Lower lobe of right lung (tissue), 2 donors: ENCODE measurements at regions not wholly inside any gene's neighbourhood (a gene's known extent, or its start where the extent isn't known, plus 50 kb on each side); places are given as distances from the start of the nearest gene placed in this dataset.

Experiments
- ATAC-seq, 2 donors: fragments of 200-7000 bp; cut with Tn5 transposase; one replicate each; pipeline ENCODE4 v1.9.1; 2020 to 2022; ENCODE audit warnings: mild to moderate bottlenecking in 2 of 2, moderate library complexity in 2 of 2
- DNase-seq: peaks from one replicate; pipeline ENCODE4 v3.0.0-alpha.2; 2020
- H3K27ac ChIP-seq: fragments of 200-600 bp; one replicate; pipeline ENCODE4 v1.8.0; 2022
- H3K27me3 ChIP-seq: fragments of 200-600 bp; one replicate; pipeline ENCODE4 v1.8.0; 2022; ENCODE audit warnings: low read depth
- H3K36me3 ChIP-seq: fragments of 200-600 bp; one replicate; pipeline ENCODE4 v1.8.0; 2022; ENCODE audit warnings: mild to moderate bottlenecking
- H3K4me1 ChIP-seq: fragments of 200-600 bp; one replicate; pipeline ENCODE4 v1.8.0; 2022
- H3K4me3 ChIP-seq: fragments of 200-600 bp; one replicate; pipeline ENCODE4 v1.8.0; 2022; ENCODE audit warnings: mild to moderate bottlenecking
- H3K9me3 ChIP-seq: fragments of 200-600 bp; one replicate; pipeline ENCODE4 v1.8.0; 2022
- intact Hi-C: fragments of 100-400 bp; cut with DNase I; formaldehyde crosslinking; loops from one replicate; pipeline ENCODE4 v1.11.0; 2022
- TF ChIP-seq, protein P1 (sequence below): fragments of 200-600 bp; IDR thresholded peaks from one replicate; pipeline ENCODE4 v1.8.0; 2022; ENCODE audit warnings: antibody characterized with exemption, mild to moderate bottlenecking
- donor health status: DM: no; HTN: yes; CAD: no; lungs with severe emphysema.

DNA sequence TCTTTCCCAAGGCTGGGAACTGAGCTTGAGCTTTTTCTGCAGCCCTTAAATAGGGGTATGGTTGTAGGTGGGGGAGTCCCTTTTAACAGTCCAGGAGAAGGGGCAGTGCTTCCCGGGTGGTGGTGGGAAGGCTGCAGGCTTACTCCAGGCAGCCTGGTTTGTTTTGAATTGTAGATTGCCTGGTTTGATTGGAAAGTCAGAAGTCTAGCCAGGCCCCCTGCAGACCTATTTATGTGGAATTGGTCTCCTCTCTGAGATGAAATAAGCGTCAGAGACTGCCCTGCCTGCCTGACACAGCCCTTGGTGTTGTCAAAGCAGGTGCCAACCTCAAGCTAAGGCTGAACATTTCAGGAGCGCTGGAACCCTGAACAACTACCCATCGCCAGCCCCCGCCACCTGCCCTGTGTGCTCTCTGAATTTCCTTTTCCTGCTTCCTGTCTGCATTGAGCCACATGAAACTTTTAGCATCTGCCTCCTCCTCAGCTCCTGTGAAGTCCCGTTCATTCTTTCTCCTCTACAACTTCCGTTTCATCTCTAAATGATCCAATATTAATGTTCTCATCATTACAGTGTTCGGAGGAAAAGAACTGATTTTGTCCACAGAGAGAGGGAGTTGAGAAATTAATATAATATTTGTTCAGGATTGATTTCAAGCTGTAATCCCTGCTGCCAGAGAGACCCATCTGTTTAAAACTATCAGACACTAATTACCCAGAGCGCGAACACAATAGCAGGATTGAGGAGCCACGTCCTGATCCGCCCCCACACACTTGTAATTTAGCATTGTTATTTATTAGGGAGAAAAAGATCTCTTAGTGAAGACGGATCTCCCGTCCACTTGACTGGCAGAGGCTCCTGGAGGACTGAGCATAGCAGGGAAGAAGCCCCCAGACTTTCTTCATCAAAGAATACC is 136.5 kb downstream of the TRIM29 start:
- intact Hi-C loops: no loop called here
- TF ChIP-seq, protein P1, sequence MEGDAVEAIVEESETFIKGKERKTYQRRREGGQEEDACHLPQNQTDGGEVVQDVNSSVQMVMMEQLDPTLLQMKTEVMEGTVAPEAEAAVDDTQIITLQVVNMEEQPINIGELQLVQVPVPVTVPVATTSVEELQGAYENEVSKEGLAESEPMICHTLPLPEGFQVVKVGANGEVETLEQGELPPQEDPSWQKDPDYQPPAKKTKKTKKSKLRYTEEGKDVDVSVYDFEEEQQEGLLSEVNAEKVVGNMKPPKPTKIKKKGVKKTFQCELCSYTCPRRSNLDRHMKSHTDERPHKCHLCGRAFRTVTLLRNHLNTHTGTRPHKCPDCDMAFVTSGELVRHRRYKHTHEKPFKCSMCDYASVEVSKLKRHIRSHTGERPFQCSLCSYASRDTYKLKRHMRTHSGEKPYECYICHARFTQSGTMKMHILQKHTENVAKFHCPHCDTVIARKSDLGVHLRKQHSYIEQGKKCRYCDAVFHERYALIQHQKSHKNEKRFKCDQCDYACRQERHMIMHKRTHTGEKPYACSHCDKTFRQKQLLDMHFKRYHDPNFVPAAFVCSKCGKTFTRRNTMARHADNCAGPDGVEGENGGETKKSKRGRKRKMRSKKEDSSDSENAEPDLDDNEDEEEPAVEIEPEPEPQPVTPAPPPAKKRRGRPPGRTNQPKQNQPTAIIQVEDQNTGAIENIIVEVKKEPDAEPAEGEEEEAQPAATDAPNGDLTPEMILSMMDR: no peak
- H3K27ac ChIP-seq: no peak overlapping the region
- H3K27me3 ChIP-seq: peaks cover 9% of the 10 kb centered on the region
- ATAC-seq: no peak
- H3K4me1 ChIP-seq: no peaks in the 10 kb centered on the region
- H3K9me3 ChIP-seq: no peaks in the 10 kb centered on the region
- H3K36me3 ChIP-seq: no peaks in the 10 kb centered on the region
- H3K4me3 ChIP-seq: no peak overlapping the region
- DNase-seq: no peak

DNA sequence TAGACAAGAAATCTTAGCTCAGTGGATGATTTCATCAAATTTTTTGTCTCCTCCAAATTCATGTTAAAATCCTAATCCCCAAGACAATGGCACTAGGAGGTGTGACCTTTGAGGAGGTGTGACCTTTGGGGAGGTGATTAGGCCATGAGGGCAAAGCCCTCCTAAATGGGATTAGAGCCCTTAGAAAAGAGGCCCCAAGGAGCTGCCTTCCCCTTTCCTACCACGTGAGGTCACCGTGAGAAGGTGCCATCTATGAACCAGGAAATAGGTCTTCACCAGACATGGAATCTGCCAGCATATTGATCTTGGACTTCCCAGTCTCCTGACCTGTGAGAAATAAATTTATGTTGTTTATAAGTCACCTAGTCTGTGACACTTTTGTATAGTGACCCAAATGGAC is 138.7 kb downstream of the TRIM29 start:
- DNase-seq (no peak), ATAC-seq (no peak)
- intact Hi-C loops: no loop called here
- Histone ChIP-seq H3K27ac (no peak overlapping the region), H3K4me1 (no peaks in the 10 kb centered on the region), H3K27me3 (peaks cover 4% of the 10 kb centered on the region), H3K36me3 (no peaks in the 10 kb centered on the region), H3K9me3 (no peaks in the 10 kb centered on the region), H3K4me3 (no peak overlapping the region)
- TF ChIP-seq, protein P1: no peak

DNA sequence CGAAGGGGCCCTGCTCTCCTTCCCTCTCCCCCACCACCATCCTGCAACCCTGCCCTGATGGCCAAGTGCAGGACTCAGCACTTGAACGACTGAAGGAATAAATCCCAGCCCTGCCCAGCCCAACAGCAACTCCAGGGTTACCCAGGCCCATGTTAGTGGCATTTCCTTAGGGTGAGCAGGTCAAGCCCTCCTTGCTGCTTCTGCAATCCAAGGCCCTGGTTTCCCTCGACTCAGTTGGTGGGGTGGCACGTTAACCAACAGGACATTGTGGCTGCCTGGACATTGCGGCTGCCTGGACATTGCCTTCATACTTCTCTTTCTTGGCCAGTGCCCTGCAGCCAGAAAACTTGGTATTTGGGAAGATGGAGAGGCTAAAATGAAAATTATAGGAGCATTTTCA is 141.4 kb downstream of the TRIM29 start:
- TF ChIP-seq, protein P1: no peak
- DNase-seq (no peak), ATAC-seq (no peak)
- no peaks in the 10 kb centered on the region for H3K9me3 ChIP-seq
- no peaks in the 10 kb centered on the region for H3K36me3 ChIP-seq
- no peak overlapping the region for H3K4me3 ChIP-seq
- intact Hi-C loops: no loop called here
- H3K4me1 ChIP-seq: no peaks in the 10 kb centered on the region
- peaks cover 3% of the 10 kb centered on the region for H3K27me3 ChIP-seq
- H3K27ac ChIP-seq: no peak overlapping the region

DNA sequence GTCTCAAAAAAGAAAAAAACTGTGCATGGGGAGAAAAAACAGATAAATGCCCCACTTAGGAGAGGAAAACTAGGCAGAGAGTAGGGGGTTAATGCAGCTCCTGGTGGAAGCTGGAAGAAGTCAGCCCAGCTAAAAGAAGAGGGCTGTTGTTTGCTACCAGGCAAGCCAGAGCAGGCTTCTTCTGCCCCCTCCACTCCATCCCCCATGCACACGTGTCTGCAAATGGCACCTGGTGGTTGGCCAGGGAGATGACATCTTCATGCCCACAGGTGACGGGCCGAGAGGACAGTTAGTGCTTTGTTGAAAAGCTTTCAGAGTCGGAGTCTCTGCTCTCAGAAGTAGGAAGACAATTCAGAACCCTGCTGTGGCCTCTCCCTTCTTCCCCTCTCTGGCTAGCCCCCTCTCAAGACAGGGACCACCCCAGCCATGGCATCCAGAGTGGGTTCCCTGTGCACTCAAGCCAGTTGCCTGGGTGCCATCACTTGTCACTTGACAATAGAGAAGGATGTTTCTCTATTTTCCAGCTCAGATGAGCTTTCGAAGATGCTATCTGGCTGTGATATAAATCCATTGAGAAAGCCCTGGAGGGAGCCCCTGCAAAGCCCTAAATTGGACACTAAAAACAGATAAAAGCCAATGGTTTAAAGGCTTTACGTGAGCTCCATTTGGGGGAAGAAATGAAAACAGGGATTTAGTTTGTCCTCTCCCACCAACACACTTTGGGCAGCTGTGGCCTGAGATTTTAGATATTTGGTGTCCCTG is 142.0 kb downstream of the TRIM29 start:
- H3K4me3 ChIP-seq: no peak overlapping the region
- no peaks in the 10 kb centered on the region for H3K36me3 ChIP-seq
- ATAC-seq: no peak
- intact Hi-C loops: no loop called here
- no peaks in the 10 kb centered on the region for H3K9me3 ChIP-seq
- DNase-seq: no peak
- TF ChIP-seq, protein P1: no peak
- H3K4me1 ChIP-seq: no peaks in the 10 kb centered on the region
- no peak overlapping the region for H3K27ac ChIP-seq
- H3K27me3 ChIP-seq: peaks cover 3% of the 10 kb centered on the region

DNA sequence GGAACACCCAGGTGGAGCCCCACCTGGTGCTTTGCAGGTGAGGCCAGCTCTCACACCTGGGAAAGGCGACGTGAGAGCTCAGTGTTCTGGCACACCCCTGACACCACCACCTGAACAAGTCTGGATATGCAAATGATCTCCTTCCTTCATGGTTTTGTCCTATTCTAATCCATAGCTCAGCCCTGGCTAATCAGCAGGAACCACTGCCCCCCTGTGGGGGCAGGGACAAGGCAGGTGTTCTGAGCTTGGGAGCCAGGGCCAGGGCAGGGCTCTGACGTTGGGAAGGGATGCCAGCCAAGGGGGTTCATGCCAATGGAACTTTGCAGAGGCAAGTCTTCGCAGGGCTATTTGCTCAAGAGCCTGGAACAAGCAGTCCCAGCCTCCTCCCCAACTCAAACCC is 144.2 kb downstream of the TRIM29 start:
- Histone ChIP-seq H3K36me3 (no peaks in the 10 kb centered on the region), H3K27me3 (peaks cover 3% of the 10 kb centered on the region), H3K27ac (no peak overlapping the region), H3K9me3 (no peaks in the 10 kb centered on the region), H3K4me1 (no peaks in the 10 kb centered on the region), H3K4me3 (no peak overlapping the region)
- intact Hi-C loops: no loop called here
- TF ChIP-seq, protein P1: no peak
- DNase-seq (no peak), ATAC-seq (no peak)
